ENCODE measurements at regions not wholly inside any gene's neighbourhood (a gene's known extent, or its start where the extent isn't known, plus 50 kb on each side); places are given as distances from the start of the nearest gene placed in this dataset.

DNA sequence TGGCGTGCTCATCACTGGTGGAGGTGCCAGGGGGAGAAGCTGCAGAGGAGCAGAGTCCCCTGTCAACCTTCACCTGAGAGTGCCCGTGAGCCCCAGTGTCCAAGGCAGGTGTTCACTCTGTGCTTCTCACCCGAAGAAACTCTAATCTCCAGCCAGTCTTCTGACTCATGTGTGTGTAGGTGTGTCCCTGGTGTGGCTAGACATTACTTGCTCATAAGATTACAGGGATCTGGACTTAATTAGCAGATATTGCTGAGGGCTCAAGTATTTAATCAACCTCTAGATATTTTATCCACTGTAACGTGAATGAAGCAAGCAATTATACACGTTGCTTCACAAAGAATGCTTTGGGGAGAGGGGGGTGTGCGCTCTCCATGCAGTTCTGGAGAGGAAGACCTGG is 72.5 kb downstream of the MED10 start:
- no peak for TF ChIP-seq CTCF (conservative IDR thresholded peaks at IDR 0.05; ENCODE audit: low read depth, low read length)
- TF ChIP-seq EZH2 (IDR thresholded peaks at IDR 0.05; ENCODE audit: low read length, unreplicated experiment), result no peak

Measured in PC-3 (cell line).